ENCODE measurements at regions not wholly inside any gene's neighbourhood (a gene's known extent, or its start where the extent isn't known, plus 50 kb on each side); places are given as distances from the start of the nearest gene placed in this dataset.

DNA sequence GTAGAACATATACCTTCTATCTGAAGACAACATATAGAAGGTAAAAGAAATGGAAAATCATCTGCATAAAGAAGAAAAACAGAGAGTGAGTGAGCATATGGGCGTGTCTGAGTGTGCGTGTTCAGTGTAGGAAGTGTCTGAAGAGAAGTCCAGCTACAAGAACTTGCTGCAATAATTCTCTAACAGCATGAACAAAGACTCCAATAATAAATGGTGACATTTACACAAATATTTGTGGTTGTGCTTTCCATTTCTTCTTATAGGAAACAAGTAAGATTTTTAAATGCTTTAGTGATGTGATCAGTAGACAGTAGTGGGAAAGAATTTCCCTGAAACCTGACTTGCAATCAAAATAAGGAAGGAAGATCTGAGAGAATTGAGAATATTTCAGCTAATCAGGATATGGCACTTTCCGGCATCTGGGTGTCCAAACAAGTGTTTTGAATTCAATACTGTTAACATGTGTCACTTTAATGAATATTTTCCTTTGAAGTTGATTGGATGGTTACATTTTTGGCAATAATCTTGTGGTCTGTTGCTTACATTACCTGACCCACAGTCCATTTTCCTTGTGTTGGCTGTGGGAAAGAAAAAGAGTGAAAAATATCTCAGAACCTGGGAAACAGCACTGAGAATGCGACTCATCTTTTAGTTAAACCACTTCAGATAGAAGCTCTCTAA lies 154.0 kb downstream of the TGFB2 start:
- Histone ChIP-seq H3K36me3 (replicated peaks in 1 of 2; ENCODE audit: control insufficient read depth in 1 of 2, insufficient read depth in 2 of 2, low read length in 2 of 2) (no peaks in the 10 kb centered on the region), H3K4me1 (ENCODE audit: control insufficient read depth in 1 of 2, insufficient read depth in 2 of 2, low read length in 2 of 2) (peaks cover 17 to 18% of the 10 kb centered on the region in 2 donors), H3K4me2 (replicated peaks; ENCODE audit: extremely low read depth, low read length, poor library complexity, severe bottlenecking) (peak overlapping the region; percentile 75), H3K4me3 (replicated peaks in 1 of 3; ENCODE audit: low read depth in 2 of 3, low read length in 3 of 3) (peak overlapping the region; percentile 44 to 97 (median 82)), H4K20me1 (ENCODE audit: insufficient read depth, low read length) (no peaks in the 10 kb centered on the region), H2AFZ (ENCODE audit: insufficient read depth, low read depth, low read length, poor library complexity, severe bottlenecking) (peak overlapping the region; percentile 74), H3K79me2 (ENCODE audit: insufficient read depth, low read length) (no peaks in the 10 kb centered on the region), H3K9ac (ENCODE audit: insufficient read depth, low read length, poor library complexity, severe bottlenecking) (peak overlapping the region; percentile 56), H3K27me3 (ENCODE audit: control insufficient read depth in 2 of 2, insufficient read depth in 2 of 2, low read length in 2 of 2) (no peaks in the 10 kb centered on the region), H3K27ac (ENCODE audit: low read depth in 1 of 2, low read length in 2 of 2) (peak overlapping the region in 1 of 2 donors; percentile 85), H3K9me3 (replicated peaks in 1 of 2; ENCODE audit: control insufficient read depth in 1 of 2, insufficient read depth in 1 of 2, low read length in 2 of 2) (no peaks in the 10 kb centered on the region)
- Mint-ChIP-seq H3K27ac (peak overlapping the region; percentile 54 to 91 (median 86)), H3K4me1 (peaks cover 21% of the 10 kb centered on the region), H3K36me3 (no peaks in the 10 kb centered on the region), H3K9me3 (peaks cover 0 to 2% (median 0%) of the 10 kb centered on the region in 7 donors), H3K4me3 (peak overlapping the region; percentile 78 to 96), H3K27me3 (ENCODE audit: low read depth in 3 of 3) (peaks cover 2 to 3% (median 2%) of the 10 kb centered on the region in 3 donors)
- 0% methylated on average over 1 of the region's 4 CpGs for WGBS (ENCODE audit: insufficient coverage)
- intact Hi-C loops (cut with micrococcal nuclease) = no loop called here
- DNase-seq = peak; percentile 27 to 39 (median 30)
- TF ChIP-seq, protein P1, sequence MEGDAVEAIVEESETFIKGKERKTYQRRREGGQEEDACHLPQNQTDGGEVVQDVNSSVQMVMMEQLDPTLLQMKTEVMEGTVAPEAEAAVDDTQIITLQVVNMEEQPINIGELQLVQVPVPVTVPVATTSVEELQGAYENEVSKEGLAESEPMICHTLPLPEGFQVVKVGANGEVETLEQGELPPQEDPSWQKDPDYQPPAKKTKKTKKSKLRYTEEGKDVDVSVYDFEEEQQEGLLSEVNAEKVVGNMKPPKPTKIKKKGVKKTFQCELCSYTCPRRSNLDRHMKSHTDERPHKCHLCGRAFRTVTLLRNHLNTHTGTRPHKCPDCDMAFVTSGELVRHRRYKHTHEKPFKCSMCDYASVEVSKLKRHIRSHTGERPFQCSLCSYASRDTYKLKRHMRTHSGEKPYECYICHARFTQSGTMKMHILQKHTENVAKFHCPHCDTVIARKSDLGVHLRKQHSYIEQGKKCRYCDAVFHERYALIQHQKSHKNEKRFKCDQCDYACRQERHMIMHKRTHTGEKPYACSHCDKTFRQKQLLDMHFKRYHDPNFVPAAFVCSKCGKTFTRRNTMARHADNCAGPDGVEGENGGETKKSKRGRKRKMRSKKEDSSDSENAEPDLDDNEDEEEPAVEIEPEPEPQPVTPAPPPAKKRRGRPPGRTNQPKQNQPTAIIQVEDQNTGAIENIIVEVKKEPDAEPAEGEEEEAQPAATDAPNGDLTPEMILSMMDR (IDR thresholded peaks at IDR 0.05) = no peak

DNA sequence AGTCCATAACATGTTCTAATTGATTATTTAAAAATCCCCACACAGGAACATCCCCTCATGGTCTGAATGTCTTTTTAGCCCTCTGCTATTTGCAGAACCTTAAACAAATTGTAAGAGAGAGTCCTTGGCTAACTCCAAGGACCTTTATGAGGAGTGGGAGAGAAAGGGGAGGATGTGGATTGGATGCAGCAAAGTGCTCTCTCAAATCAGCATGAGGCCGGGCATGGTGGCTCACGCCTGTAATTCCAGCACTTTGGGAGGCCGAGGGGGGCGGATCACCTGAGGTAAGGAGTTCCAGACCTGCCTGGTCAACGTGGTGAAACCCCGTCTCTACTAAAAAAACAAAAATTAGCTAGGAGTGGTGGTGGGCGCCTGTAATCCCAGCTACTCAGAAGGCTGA lies 154.8 kb downstream of the TGFB2 start:
- peak overlapping the region; percentile 74 for H2AFZ ChIP-seq (ENCODE audit: insufficient read depth, low read depth, low read length, poor library complexity, severe bottlenecking)
- TF ChIP-seq, protein P1 (IDR thresholded peaks at IDR 0.05) = no peak
- DNase-seq = no peak
- Mint-ChIP-seq H3K36me3 (no peaks in the 10 kb centered on the region), H3K27ac (peak overlapping the region in 2 of 7 donors; percentile 86 to 91), H3K9me3 (peaks cover 0 to 4% (median 0%) of the 10 kb centered on the region in 7 donors), H3K4me1 (peaks cover 21% of the 10 kb centered on the region), H3K4me3 (no peak overlapping the region), H3K27me3 (ENCODE audit: low read depth in 3 of 3) (peaks cover 4 to 5% (median 5%) of the 10 kb centered on the region in 3 donors)
- WGBS (ENCODE audit: insufficient coverage) = 100% methylated on average over 3 of the region's 7 CpGs
- H3K4me2 ChIP-seq (replicated peaks; ENCODE audit: extremely low read depth, low read length, poor library complexity, severe bottlenecking) = no peak overlapping the region
- H3K9ac ChIP-seq (ENCODE audit: insufficient read depth, low read length, poor library complexity, severe bottlenecking) = no peak overlapping the region
- peak overlapping the region in 1 of 3 experiments; percentile 82 for H3K4me3 ChIP-seq (replicated peaks in 1 of 3; ENCODE audit: low read depth in 2 of 3, low read length in 3 of 3)
- H4K20me1 ChIP-seq (ENCODE audit: insufficient read depth, low read length) = no peaks in the 10 kb centered on the region
- H3K27me3 ChIP-seq (ENCODE audit: control insufficient read depth in 2 of 2, insufficient read depth in 2 of 2, low read length in 2 of 2) = no peaks in the 10 kb centered on the region
- peak overlapping the region in 1 of 2 donors; percentile 85 for H3K27ac ChIP-seq (ENCODE audit: low read depth in 1 of 2, low read length in 2 of 2)
- no peaks in the 10 kb centered on the region for H3K9me3 ChIP-seq (replicated peaks in 1 of 2; ENCODE audit: control insufficient read depth in 1 of 2, insufficient read depth in 1 of 2, low read length in 2 of 2)
- peaks cover 17 to 18% of the 10 kb centered on the region in 2 donors for H3K4me1 ChIP-seq (ENCODE audit: control insufficient read depth in 1 of 2, insufficient read depth in 2 of 2, low read length in 2 of 2)
- H3K79me2 ChIP-seq (ENCODE audit: insufficient read depth, low read length) = no peaks in the 10 kb centered on the region
- intact Hi-C loops (cut with micrococcal nuclease) = no loop called here
- H3K36me3 ChIP-seq (replicated peaks in 1 of 2; ENCODE audit: control insufficient read depth in 1 of 2, insufficient read depth in 2 of 2, low read length in 2 of 2) = no peaks in the 10 kb centered on the region
